Stromal cell of bone marrow (primary cell): ENCODE measurements at regions not wholly inside any gene's neighbourhood (a gene's known extent, or its start where the extent isn't known, plus 50 kb on each side); places are given as distances from the start of the nearest gene placed in this dataset.
"Not testable (repeated sequence)": the region's sequence is repeated elsewhere in the genome, so short reads cannot be mapped to it uniquely, and the experiment has no call there.

ENCODE experiments used
- DNase-seq: peaks from one replicate; pipeline ENCODE4 v3.0.0-alpha.2; 2012; ENCODE audit warnings: low read depth

DNA sequence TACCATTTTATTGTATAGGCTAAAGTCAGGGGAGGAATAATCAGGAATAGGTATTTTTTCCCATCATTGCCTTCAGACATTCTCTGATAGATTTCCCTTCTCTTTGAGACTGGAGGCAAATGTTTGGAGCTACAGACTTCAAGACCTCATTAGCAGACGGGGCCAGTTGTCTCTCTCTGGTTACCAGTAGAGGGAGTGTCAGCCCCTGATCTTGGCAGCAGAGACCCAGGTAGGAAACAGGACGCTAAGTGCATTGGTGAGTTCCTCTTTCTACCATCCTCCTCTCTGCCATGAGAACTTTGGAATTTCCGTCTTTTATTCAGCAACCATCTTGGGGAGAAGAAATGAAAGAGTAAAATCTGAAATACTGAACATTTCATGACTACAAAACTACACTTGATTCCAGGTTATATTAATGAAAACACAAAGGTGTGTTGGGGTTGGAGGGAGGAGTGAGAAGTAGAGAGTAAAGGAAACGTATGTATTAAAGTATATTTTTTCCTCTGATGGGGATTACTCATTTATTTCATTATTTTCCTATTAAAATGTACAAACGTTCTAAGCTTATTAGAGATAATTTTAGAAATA is 186.2 kb upstream of the GCFC2 start:
- no peak for DNase-seq

- no peak for DNase-seq
Observed at GRCh38 chr2:75894170-75894569, 183.5 kb upstream of the GCFC2 start.

GRCh38 chr2:75892490-75892889 is 181.8 kb upstream of the GCFC2 start:
- no peak for DNase-seq

- no peak for DNase-seq
Observed at GRCh38 chr2:75882530-75882929, 171.8 kb upstream of the GCFC2 start.

- DNase-seq, result not testable (repeated sequence)
Observed at GRCh38 chr2:75875606-75876005, 164.9 kb upstream of the GCFC2 start.

- DNase-seq, result not testable (repeated sequence)
Observed at GRCh38 chr2:75871762-75872614, 161.3 kb upstream of the GCFC2 start.

- DNase-seq, result no peak
Observed at GRCh38 chr2:75870651-75871137, 160.0 kb upstream of the GCFC2 start.

DNA sequence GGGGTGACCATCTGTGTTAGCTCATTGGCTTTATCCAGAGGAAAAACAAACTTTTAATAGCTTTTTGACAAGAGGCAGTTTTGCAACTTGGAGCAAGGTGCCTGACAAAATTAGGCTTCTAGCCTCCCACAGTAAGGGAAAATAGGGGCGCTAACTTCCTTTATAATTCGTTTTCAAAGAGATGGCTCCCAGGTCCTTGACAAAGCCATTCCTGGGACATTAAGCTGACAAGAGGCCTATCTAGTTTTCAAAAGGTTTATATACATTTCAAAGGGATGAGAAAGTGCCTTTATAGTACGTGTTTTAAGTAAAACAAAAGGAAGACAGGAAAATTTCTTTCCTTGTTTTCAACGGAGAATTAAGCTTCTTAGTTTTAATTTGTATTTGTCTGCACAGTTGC is 159.4 kb upstream of the GCFC2 start:
- no peak for DNase-seq

GRCh38 chr2:75865702-75866101 is 155.0 kb upstream of the GCFC2 start:
- no peak for DNase-seq

DNA sequence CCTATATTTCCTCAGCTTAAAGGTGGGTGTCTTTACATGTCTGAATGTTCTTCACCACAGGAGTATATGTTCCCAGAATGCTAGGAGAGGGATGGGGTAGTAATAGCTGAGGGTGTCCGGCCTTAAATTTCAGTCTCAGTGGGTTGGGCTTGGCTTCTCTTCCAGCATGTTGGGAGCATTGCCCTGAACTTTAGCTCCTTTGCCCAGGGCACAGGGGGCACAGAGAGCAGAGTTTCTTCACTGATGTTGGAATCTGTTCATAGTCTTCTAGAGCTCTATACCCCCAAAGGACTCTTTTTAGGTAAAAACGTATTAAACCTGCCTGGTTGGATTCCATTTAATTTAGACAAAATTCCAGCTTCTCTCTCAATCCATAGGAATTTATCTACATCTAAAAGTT is 154.4 kb upstream of the GCFC2 start:
- no peak for DNase-seq

DNA sequence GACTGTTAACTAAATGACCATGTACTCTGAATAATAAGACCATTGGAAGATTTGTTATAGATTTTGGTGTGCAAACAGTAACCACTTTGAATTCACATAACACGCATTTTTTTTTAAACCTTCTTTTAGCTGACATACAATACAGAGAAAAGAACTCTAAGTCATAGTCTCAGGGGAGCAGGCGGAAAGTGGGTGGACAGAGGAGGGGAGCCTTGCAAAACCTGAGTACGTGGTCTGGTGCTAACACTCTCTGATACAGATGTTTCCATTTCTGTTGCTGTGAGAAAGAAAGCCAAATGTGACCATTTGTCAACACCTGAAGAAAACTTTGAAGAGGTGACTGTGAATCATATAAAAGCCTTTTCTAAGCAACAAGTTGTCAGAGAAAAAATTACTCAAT is 151.8 kb upstream of the GCFC2 start:
- no peak for DNase-seq

DNA sequence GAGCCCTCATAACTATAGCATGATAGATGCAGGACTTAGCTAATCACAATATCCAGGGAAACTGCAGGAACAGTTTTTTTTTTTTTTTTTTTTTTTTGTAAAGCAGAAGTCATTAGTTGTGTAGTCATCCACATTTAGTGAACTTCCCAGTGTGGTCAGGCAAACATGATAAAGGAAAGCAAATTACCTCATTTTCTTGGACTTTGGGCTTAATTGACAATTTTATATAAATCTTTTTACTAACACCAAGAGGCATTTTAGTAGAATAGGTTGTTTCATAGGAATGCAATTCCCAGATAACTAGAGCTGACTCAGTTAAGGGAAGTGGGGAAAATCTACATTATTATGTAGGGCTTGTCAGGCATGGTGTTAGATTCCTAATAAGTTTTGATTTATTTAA is 142.7 kb upstream of the GCFC2 start:
- no peak for DNase-seq

DNA sequence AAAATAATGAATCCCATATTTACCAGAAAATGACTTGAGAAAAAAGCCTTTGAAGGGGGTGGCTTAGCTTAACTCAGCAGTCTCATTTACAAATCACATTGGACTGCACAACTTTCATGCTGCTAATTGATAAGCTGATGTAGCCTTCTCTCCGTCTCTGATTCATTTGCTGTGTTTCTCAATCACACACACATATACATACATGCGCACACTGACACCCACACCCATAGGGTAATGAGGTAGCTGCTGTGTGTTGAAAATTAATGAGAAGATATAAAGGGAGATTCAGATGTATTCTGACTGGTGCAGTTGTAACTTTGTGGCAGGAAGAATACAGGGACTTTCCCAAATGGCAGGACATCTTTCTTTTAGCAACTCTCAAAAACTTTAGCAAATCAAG is 141.9 kb upstream of the GCFC2 start:
- no peak for DNase-seq

DNA sequence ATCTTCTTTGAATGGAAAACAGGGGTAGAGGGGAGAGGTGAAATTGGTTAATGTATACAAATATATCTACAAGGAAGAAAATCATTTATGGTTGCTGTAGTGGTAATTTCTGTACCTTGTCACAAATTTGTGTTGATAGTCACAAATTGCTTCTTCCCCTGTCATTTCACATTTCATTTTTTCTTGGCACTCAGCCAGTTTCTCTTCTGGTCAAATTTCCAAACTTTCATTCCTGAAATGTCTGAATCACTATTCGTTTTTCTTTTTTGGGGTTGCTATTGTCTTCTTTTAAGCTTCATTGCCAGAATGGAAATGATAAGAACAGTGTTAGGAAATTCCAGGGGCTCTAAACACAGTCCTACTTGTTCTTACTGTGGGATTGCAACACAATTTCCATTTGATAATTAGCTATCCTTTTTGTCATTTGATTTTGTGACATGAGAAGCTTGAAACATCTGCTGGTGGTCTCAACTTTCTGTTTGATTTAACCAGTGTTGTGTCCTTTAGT is 136.0 kb upstream of the GCFC2 start:
- no peak for DNase-seq

GRCh38 chr2:75844651-75845050 is 133.9 kb upstream of the GCFC2 start:
- DNase-seq, result no peak

DNA sequence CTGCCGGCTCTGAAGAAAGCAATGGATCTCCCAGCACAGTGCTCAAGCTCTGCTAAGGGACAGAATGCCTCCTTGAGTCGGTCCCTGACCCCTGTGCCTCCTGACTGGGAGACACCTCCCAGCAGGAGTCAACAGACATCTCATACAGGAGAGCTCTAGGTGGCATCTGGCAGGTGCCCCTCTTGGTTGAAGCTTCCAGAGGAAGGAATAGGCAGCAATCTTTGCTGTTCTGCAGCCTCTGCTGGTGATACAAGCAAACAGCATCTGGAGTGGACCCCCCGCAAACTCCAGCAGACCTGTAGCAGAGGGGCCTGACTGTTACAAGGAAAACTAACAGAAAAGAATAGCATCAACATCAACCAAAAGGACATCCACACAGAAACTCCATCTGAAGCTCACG is 123.9 kb upstream of the GCFC2 start:
- DNase-seq, result not testable (repeated sequence)

DNA sequence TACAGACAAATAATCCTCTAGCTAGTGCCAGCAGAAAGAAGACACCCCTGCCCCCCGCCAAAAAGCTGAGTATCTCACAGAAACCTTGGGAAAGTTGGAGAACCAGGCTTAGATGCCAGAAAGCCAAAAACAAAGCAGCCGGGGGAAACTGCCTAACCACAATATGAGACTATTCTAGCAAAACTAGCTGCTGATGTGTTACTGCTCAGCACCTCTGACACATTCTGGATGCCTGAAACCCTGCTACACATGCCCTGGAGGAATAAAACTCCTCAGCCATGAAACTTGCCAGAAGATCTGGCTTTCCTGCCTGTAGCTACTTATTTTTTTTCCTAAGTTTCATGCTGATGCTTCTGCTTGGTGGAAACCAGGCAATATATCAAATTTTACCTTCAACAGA is 122.7 kb upstream of the GCFC2 start:
- no peak for DNase-seq

DNA sequence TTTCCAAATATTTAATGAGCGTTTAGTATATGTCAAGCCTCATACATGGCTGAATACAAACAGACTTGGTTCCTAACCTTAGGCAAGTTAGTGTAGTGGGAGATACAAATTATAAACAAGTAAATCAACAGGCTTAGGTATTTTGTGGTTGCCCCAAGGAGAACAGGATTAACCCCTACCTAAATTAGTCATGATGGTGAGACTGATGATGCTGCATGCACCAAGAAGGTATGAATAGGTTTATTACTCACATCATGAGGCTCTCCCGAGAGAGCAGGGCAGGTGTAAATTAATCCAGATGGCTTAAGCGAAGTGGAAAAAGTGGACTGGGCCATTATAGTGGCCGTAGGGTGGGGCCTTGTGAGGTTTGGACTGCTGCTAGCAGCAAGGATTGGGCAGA is 118.1 kb upstream of the GCFC2 start:
- no peak for DNase-seq

- DNase-seq, result not testable (repeated sequence)
Observed at GRCh38 chr2:75823515-75823914, 112.8 kb upstream of the GCFC2 start.

GRCh38 chr2:75822336-75822735 is 111.6 kb upstream of the GCFC2 start:
- no peak for DNase-seq

DNA sequence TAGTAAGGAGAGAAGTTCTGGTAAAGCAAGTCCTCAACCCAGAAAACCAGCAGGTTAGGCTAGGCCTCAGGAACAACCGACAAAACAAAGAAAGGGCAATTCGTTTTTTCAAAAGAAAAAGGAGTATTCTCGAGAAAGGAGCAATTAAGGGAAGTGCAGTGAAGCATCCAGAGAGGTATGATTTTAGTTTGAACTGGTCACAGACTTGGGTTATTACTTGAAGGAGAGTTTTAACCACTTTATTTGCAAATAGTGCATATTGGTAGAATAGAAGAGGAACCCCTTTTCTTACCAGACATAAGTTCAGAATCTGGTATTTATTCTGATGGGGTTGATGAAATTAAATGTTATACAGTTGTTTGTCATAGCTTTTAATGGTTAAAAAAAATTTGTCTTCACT is 110.0 kb upstream of the GCFC2 start:
- DNase-seq, result no peak

- no peak for DNase-seq
Observed at GRCh38 chr2:75810611-75811330, 100.1 kb upstream of the GCFC2 start.
